Gastrocnemius medialis (tissue), 4 donors: ENCODE measurements at regions not wholly inside any gene's neighbourhood (a gene's known extent, or its start where the extent isn't known, plus 50 kb on each side); places are given as distances from the start of the nearest gene placed in this dataset.
"Not testable (repeated sequence)": the region's sequence is repeated elsewhere in the genome, so short reads cannot be mapped to it uniquely, and the experiment has no call there.

Experiments used
- ATAC-seq, 2 donors: fragments of 150-250 bp; one replicate each; pipeline ENCODE4 v1.9.1; 2016
- DNase-seq, 2 donors: peaks; one replicate each; pipeline ENCODE4 v3.0.0-alpha.2; 2019
- H3K27ac ChIP-seq, 4 donors: fragments of 200-600 bp; sonication (generic); 1 replicate in 1 of 4; 2 replicates in 3 of 4; pipeline ENCODE4 v1.5.1; 2016 to 2018; ENCODE audit warnings: mild to moderate bottlenecking in 2 of 4, moderate library complexity in 1 of 4
- H3K27me3 ChIP-seq, 3 donors: fragments of 200-600 bp; sonication (generic) in 2 of 3; 1 replicate in 1 of 3; 2 replicates in 2 of 3; pipeline versions ENCODE4 v1.5.1 to v1.6.0; 2016 to 2019; ENCODE audit warnings: mild to moderate bottlenecking in 1 of 3, moderate library complexity in 1 of 3
- H3K36me3 ChIP-seq, 2 donors: fragments of 200-600 bp; sonication (generic) in 1 of 2; one replicate each; pipeline ENCODE4 v1.5.1; 2017 to 2018
- H3K4me1 ChIP-seq, 2 donors: fragments of 200-600 bp; sonication (generic) in 1 of 2; one replicate each; pipeline ENCODE4 v1.5.1; 2016 to 2017; ENCODE audit warnings: mild to moderate bottlenecking in 2 of 2
- H3K4me3 ChIP-seq, 4 donors: fragments of 200-600 bp; sonication (generic) in 3 of 4; 1 replicate in 1 of 4; 2 replicates in 3 of 4; pipeline ENCODE4 v1.5.1; 2016 to 2019; ENCODE audit warnings: mild to moderate bottlenecking in 2 of 4
- H3K9me3 ChIP-seq, 3 donors: fragments of 200-600 bp; sonication (generic) in 2 of 3; 1 replicate in 1 of 3; 2 replicates in 2 of 3; pipeline ENCODE4 v1.5.1; 2016 to 2019
- CTCF ChIP-seq, 5 experiments: fragments of 450-650 bp in 3 of 5; fragments of 200-600 bp in 2 of 5; sonication (generic) in 2 of 5; IDR thresholded peaks in 4 of 5; conservative IDR thresholded peaks in 1 of 5; 1 replicate in 4 of 5; 2 replicates in 1 of 5; pipeline ENCODE4 v1.5.1; 2016 to 2019; ENCODE audit warnings: antibody characterized with exemption in 5 of 5, mild to moderate bottlenecking in 3 of 5, moderate library complexity in 3 of 5
- POLR2A ChIP-seq, 2 donors: fragments of 450-650 bp; IDR thresholded peaks; one replicate each; pipeline ENCODE4 v1.6.1; 2017; ENCODE audit warnings: antibody characterized with exemption in 2 of 2, mild to moderate bottlenecking in 2 of 2, moderate library complexity in 2 of 2
- in situ Hi-C, 4 donors: fragments of 200-750 bp; cut with MboI; loops; one replicate each; pipeline versions ENCODE4 v1.15.0 to v1.8.0; 2017; ENCODE audit warnings: low sequenced_read_pairs in 4 of 4
- intact Hi-C: fragments of 100-400 bp; cut with DNase I; formaldehyde crosslinking; loops from one replicate; pipeline ENCODE4 v1.15.1; 2023; ENCODE audit warnings: low total_unique reads

- Histone ChIP-seq H3K27me3 (no peaks in the 10 kb centered on the region), H3K4me1 (no peaks in the 10 kb centered on the region), H3K4me3 (no peak overlapping the region), H3K9me3 (no peaks in the 10 kb centered on the region), H3K36me3 (no peaks in the 10 kb centered on the region), H3K27ac (no peak overlapping the region)
- DNase-seq (no peak), ATAC-seq (no peak)
- no peak for TF ChIP-seq POLR2A (IDR thresholded peaks at IDR 0.05)
- no peak for TF ChIP-seq CTCF (IDR thresholded peaks at IDR 0.05 in 4 of 5, conservative IDR thresholded peaks at IDR 0.05 in 1 of 5)
- in situ Hi-C loops = no loop called here
- intact Hi-C loops = no loop called here
These were observed 394.9 kb upstream of the ZEB2 start for GRCh38 chr2:144914622-144915318.

- H3K27ac ChIP-seq = no peak overlapping the region
- no peaks in the 10 kb centered on the region for H3K9me3 ChIP-seq
- DNase-seq (no peak), ATAC-seq (no peak)
- no peaks in the 10 kb centered on the region for H3K27me3 ChIP-seq
- H3K4me1 ChIP-seq = no peaks in the 10 kb centered on the region
- H3K36me3 ChIP-seq = no peaks in the 10 kb centered on the region
- intact Hi-C loops = no loop called here
- in situ Hi-C loops = no loop called here
- H3K4me3 ChIP-seq = no peak overlapping the region
- TF ChIP-seq CTCF (IDR thresholded peaks at IDR 0.05 in 4 of 5, conservative IDR thresholded peaks at IDR 0.05 in 1 of 5) = no peak
- TF ChIP-seq POLR2A (IDR thresholded peaks at IDR 0.05) = no peak
These were observed 394.2 kb upstream of the ZEB2 start for GRCh38 chr2:144914113-144914512.

DNA sequence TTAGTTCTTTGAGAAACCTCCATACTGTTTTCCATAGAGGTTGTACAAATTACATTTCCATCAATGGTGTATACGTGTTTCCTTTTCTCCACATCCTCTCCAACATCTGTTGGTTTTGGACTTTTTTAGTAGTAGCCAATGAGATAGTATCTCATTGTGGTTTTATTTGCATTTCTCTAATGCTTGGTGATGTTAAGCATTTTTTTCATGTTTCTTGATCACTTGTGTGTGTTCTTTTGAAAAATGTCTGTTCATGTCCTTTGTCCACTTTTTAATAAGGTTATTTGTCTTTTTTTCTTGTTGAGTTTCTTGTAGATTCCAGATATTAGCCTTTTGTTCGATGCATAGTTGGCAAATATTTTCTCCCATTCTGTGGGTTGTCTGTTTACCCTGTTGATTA is 392.3 kb upstream of the ZEB2 start:
- in situ Hi-C loops = no loop called here
- no peaks in the 10 kb centered on the region for H3K36me3 ChIP-seq
- H3K27me3 ChIP-seq = no peaks in the 10 kb centered on the region
- intact Hi-C loops = no loop called here
- H3K27ac ChIP-seq = no peak overlapping the region
- TF ChIP-seq POLR2A (IDR thresholded peaks at IDR 0.05) (no peak), CTCF (IDR thresholded peaks at IDR 0.05 in 4 of 5, conservative IDR thresholded peaks at IDR 0.05 in 1 of 5) (no peak)
- DNase-seq = no peak
- no peak overlapping the region for H3K4me3 ChIP-seq
- ATAC-seq = no peak
- no peaks in the 10 kb centered on the region for H3K4me1 ChIP-seq
- no peaks in the 10 kb centered on the region for H3K9me3 ChIP-seq

GRCh38 chr2:144905956-144906355 is 386.0 kb upstream of the ZEB2 start:
- DNase-seq (no peak), ATAC-seq (no peak)
- in situ Hi-C loops = no loop called here
- H3K4me3 ChIP-seq = no peak overlapping the region
- no peaks in the 10 kb centered on the region for H3K4me1 ChIP-seq
- no peaks in the 10 kb centered on the region for H3K36me3 ChIP-seq
- no peaks in the 10 kb centered on the region for H3K27me3 ChIP-seq
- intact Hi-C loops = no loop called here
- no peak overlapping the region for H3K27ac ChIP-seq
- no peaks in the 10 kb centered on the region for H3K9me3 ChIP-seq
- no peak for TF ChIP-seq CTCF (IDR thresholded peaks at IDR 0.05 in 4 of 5, conservative IDR thresholded peaks at IDR 0.05 in 1 of 5)
- no peak for TF ChIP-seq POLR2A (IDR thresholded peaks at IDR 0.05)

DNA sequence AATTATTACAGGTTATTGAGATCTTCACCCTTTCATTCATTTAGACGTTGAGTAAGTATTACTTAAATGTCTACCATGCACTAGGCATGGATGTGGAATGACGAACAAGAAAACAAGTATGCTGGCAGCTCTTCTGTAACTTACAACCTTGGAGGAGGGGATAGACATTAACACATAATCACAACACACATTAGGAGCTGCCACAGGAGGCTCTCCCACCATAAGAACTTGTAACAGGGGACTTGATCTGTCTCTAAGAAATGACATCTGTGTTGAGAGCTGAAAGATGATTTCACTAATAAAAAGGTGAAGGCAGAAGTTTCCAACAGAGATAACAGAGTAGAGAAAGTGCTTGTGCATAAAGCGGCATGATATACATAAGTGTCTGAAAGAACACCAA is 384.7 kb upstream of the ZEB2 start:
- intact Hi-C loops = no loop called here
- Histone ChIP-seq H3K4me1 (no peaks in the 10 kb centered on the region), H3K27me3 (no peaks in the 10 kb centered on the region), H3K36me3 (no peaks in the 10 kb centered on the region), H3K9me3 (no peaks in the 10 kb centered on the region), H3K4me3 (no peak overlapping the region), H3K27ac (no peak overlapping the region)
- in situ Hi-C loops = no loop called here
- no peak for TF ChIP-seq CTCF (IDR thresholded peaks at IDR 0.05 in 4 of 5, conservative IDR thresholded peaks at IDR 0.05 in 1 of 5)
- TF ChIP-seq POLR2A (IDR thresholded peaks at IDR 0.05) = no peak
- DNase-seq = no peak
- ATAC-seq = no peak

- H3K4me3 ChIP-seq, intact Hi-C loops, H3K27ac ChIP-seq, H3K9me3 ChIP-seq, in situ Hi-C loops, DNase-seq, H3K36me3 ChIP-seq, ATAC-seq, H3K27me3 ChIP-seq, H3K4me1 ChIP-seq: not testable (repeated sequence)
These were observed 383.1 kb upstream of the ZEB2 start for GRCh38 chr2:144903045-144903444.

DNA sequence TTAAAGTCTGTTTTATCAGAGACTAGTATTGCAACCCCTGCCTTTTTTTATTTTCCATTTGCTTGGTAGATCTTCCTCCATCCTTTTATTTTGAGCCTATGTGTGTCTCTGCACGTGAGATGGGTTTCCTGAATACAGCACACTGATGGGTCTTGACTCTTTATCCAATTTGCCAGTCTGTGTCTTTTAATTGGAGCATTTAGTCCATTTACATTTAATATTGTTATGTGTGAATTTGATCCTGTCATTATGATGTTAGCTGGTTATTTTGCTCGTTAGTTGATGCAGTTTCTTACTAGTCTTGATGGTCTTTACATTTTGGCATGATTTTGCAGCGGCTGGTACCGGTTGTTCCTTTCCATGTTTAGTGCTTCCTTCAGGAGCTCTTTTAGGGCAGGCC is 381.5 kb upstream of the ZEB2 start:
- H3K27ac ChIP-seq, ATAC-seq, H3K27me3 ChIP-seq, H3K4me1 ChIP-seq, intact Hi-C loops, DNase-seq, in situ Hi-C loops, H3K36me3 ChIP-seq, H3K4me3 ChIP-seq, H3K9me3 ChIP-seq: not testable (repeated sequence)
